Liver (tissue), 7 donors: ENCODE measurements at regions not wholly inside any gene's neighbourhood (a gene's known extent, or its start where the extent isn't known, plus 50 kb on each side); places are given as distances from the start of the nearest gene placed in this dataset.

Experiments
- DNase-seq: peaks from one replicate; pipeline ENCODE4 v3.0.0-alpha.2; 2017; ENCODE audit warnings: low spot score
- H3K27ac ChIP-seq, 2 donors: one replicate each; pipeline ENCODE4 v1.7.0; 2013; ENCODE audit warnings: inconsistent platforms in 2 of 2, low read length in 2 of 2, control low read depth in 1 of 2, low read depth in 1 of 2, mild to moderate bottlenecking in 1 of 2
- H3K27me3 ChIP-seq, 4 donors: one replicate each; pipeline versions ENCODE4 v1.6.1 to v1.7.0; 2013; ENCODE audit warnings: low read length in 3 of 4, inconsistent platforms in 1 of 4, mild to moderate bottlenecking in 1 of 4, moderate library complexity in 1 of 4; ENCODE audit not compliant: control insufficient read depth in 4 of 4, insufficient read depth in 4 of 4
- H3K36me3 ChIP-seq, 4 donors: one replicate each; pipeline versions ENCODE4 v1.6.1 to v1.7.0; 2013; ENCODE audit warnings: low read length in 3 of 4, mild to moderate bottlenecking in 3 of 4, low read depth in 1 of 4, moderate library complexity in 1 of 4; ENCODE audit not compliant: control insufficient read depth in 4 of 4, insufficient read depth in 3 of 4
- H3K4me1 ChIP-seq, 4 donors: one replicate each; pipeline versions ENCODE4 v1.6.1 to v1.7.0; 2013; ENCODE audit warnings: low read length in 3 of 4, mild to moderate bottlenecking in 3 of 4, moderate library complexity in 1 of 4; ENCODE audit not compliant: control insufficient read depth in 4 of 4, insufficient read depth in 4 of 4
- H3K4me3 ChIP-seq, 3 donors: one replicate each; pipeline versions ENCODE4 v1.6.1 to v1.7.0; 2013; ENCODE audit warnings: low read length in 3 of 3, control low read depth in 1 of 3, low read depth in 1 of 3, mild to moderate bottlenecking in 1 of 3
- H3K9ac ChIP-seq, 2 donors: one replicate each; pipeline ENCODE4 v1.7.0; 2013; ENCODE audit warnings: low read length in 2 of 2, mild to moderate bottlenecking in 2 of 2, moderate library complexity in 2 of 2, control low read depth in 1 of 2, low read depth in 1 of 2
- H3K9me3 ChIP-seq, 4 donors: one replicate each; pipeline versions ENCODE4 v1.6.1 to v1.7.0; 2013; ENCODE audit warnings: low read length in 3 of 4; ENCODE audit not compliant: control insufficient read depth in 4 of 4
- EGR1 ChIP-seq, 2 donors: IDR thresholded peaks; 2 replicates each; pipeline ENCODE4 v1.6.1; 2016 to 2018; ENCODE audit warnings: antibody characterized with exemption in 2 of 2, low read depth in 2 of 2
- FOXA1 ChIP-seq: IDR thresholded peaks from 2 replicates; pipeline ENCODE4 v1.6.1; 2016; ENCODE audit warnings: antibody characterized with exemption
- FOXA2 ChIP-seq: IDR thresholded peaks from 2 replicates; pipeline ENCODE4 v1.6.1; 2016; ENCODE audit warnings: antibody characterized with exemption
- GABPA ChIP-seq, 2 donors: IDR thresholded peaks in 1 of 2; conservative IDR thresholded peaks in 1 of 2; 2 replicates each; pipeline ENCODE4 v1.6.1; 2016; ENCODE audit warnings: antibody characterized with exemption in 2 of 2, mild to moderate bottlenecking in 1 of 2, moderate library complexity in 1 of 2
- HNF4A ChIP-seq, 2 donors: conservative IDR thresholded peaks; 2 replicates each; pipeline ENCODE4 v1.6.1; 2016; ENCODE audit warnings: antibody characterized with exemption in 2 of 2, mild to moderate bottlenecking in 2 of 2
- HNF4G ChIP-seq: IDR thresholded peaks from 2 replicates; pipeline ENCODE4 v1.6.1; 2016; ENCODE audit warnings: antibody characterized with exemption
- JUND ChIP-seq, 2 donors: IDR thresholded peaks; 2 replicates each; pipeline ENCODE4 v1.6.1; 2016; ENCODE audit warnings: antibody characterized with exemption in 2 of 2
- NR2F2 ChIP-seq: IDR thresholded peaks from 2 replicates; pipeline ENCODE4 v1.6.1; 2016; ENCODE audit warnings: antibody characterized with exemption
- RAD21 ChIP-seq, 2 donors: IDR thresholded peaks; 2 replicates each; pipeline ENCODE4 v1.6.1; 2016; ENCODE audit warnings: antibody characterized with exemption in 2 of 2, mild to moderate bottlenecking in 2 of 2
- RXRA ChIP-seq, 2 donors: IDR thresholded peaks; 2 replicates each; pipeline ENCODE4 v1.6.1; 2017 to 2018; ENCODE audit warnings: antibody characterized with exemption in 2 of 2, mild to moderate bottlenecking in 1 of 2
- SP1 ChIP-seq: IDR thresholded peaks from 2 replicates; pipeline ENCODE4 v1.6.1; 2018; ENCODE audit warnings: antibody characterized with exemption, mild to moderate bottlenecking
- TAF1 ChIP-seq: conservative IDR thresholded peaks from 2 replicates; pipeline ENCODE4 v1.6.1; 2016; ENCODE audit warnings: antibody characterized with exemption, mild to moderate bottlenecking
- YY1 ChIP-seq: IDR thresholded peaks from 2 replicates; pipeline ENCODE4 v1.6.1; 2016; ENCODE audit warnings: antibody characterized with exemption, mild to moderate bottlenecking
- ZBTB33 ChIP-seq: IDR thresholded peaks from 2 replicates; pipeline ENCODE4 v1.6.1; 2016; ENCODE audit warnings: antibody characterized with exemption
- TF ChIP-seq, protein P1 (sequence below): IDR thresholded peaks from 2 replicates; pipeline ENCODE4 v1.6.1; 2016; ENCODE audit warnings: antibody characterized with exemption, mild to moderate bottlenecking
- TF ChIP-seq, protein P2 (sequence below): IDR thresholded peaks from 2 replicates; pipeline ENCODE4 v1.6.1; 2016; ENCODE audit warnings: antibody characterized with exemption
- TF ChIP-seq, protein P3 (sequence below): IDR thresholded peaks from 2 replicates; pipeline ENCODE4 v1.6.1; 2016; ENCODE audit warnings: antibody characterized with exemption
- TF ChIP-seq, protein P4 (sequence below): fragments of 150-350 bp; IDR thresholded peaks from 2 replicates; pipeline ENCODE4 v1.5.1; 2017; ENCODE audit warnings: improper control_type of control experiment, low read depth, low read length; ENCODE audit not compliant: missing input control
- donor health status: healthy.
- donor health status: healthy.
- donor health status: healthy.
- donor health status: healthy.

- TF ChIP-seq, protein P1, sequence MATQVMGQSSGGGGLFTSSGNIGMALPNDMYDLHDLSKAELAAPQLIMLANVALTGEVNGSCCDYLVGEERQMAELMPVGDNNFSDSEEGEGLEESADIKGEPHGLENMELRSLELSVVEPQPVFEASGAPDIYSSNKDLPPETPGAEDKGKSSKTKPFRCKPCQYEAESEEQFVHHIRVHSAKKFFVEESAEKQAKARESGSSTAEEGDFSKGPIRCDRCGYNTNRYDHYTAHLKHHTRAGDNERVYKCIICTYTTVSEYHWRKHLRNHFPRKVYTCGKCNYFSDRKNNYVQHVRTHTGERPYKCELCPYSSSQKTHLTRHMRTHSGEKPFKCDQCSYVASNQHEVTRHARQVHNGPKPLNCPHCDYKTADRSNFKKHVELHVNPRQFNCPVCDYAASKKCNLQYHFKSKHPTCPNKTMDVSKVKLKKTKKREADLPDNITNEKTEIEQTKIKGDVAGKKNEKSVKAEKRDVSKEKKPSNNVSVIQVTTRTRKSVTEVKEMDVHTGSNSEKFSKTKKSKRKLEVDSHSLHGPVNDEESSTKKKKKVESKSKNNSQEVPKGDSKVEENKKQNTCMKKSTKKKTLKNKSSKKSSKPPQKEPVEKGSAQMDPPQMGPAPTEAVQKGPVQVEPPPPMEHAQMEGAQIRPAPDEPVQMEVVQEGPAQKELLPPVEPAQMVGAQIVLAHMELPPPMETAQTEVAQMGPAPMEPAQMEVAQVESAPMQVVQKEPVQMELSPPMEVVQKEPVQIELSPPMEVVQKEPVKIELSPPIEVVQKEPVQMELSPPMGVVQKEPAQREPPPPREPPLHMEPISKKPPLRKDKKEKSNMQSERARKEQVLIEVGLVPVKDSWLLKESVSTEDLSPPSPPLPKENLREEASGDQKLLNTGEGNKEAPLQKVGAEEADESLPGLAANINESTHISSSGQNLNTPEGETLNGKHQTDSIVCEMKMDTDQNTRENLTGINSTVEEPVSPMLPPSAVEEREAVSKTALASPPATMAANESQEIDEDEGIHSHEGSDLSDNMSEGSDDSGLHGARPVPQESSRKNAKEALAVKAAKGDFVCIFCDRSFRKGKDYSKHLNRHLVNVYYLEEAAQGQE: no peak
Measured at GRCh38 chr4:160810941-160811340, 1352.9 kb downstream of the FSTL5 start (continued).

DNA sequence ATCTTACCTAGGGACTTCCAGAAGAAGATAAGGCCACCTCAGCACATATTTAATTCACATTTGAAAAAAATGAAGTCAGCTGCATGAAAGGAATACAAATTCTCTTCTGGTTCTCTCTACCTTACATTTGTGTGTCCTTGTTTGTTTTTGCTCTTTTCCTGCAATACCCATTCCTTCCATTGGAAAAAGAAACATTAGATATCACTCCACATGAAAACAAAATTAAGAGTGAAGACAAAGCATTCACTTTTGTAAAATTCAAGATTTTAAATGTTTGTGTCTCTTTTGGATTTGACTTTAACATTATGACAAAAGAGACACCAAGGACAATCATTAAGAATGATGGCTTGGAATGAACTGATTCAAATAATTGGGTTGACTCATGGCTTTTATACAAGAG lies 1351.8 kb downstream of the FSTL5 start:
- no peaks in the 10 kb centered on the region for H3K4me1 ChIP-seq
- H3K4me3 ChIP-seq: no peak overlapping the region
- no peaks in the 10 kb centered on the region for H3K9me3 ChIP-seq
- H3K27me3 ChIP-seq: no peaks in the 10 kb centered on the region
- H3K9ac ChIP-seq: no peak overlapping the region
- no peak overlapping the region for H3K27ac ChIP-seq
- TF ChIP-seq HNF4G: no peak
- TF ChIP-seq JUND (IDR thresholded peaks at IDR 0.05): no peak
- no peak for TF ChIP-seq GABPA (IDR thresholded peaks at IDR 0.05 in 1 of 2, conservative IDR thresholded peaks at IDR 0.05 in 1 of 2)
- TF ChIP-seq SP1: no peak
- no peaks in the 10 kb centered on the region for H3K36me3 ChIP-seq
- no peak for DNase-seq

DNA sequence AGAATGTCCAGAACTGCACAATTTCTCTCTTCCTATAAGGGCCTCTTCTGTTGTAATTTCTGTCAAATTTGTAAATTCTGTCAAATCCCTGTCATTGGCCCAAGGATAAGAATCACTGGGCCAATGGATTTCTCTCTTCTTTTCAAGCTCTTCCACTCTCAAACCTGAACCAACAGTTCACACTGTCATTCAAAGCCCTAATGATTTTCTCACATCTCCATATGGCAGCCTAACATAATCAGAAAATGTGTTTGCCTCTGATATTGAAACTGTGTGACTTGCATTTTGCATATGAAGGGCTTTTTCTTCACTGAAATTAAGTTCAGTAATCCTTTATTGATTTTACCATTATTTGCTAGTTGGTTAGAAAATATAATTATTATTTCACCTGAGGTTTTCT lies 1349.1 kb downstream of the FSTL5 start:
- Histone ChIP-seq H3K9ac (no peak overlapping the region), H3K27me3 (no peaks in the 10 kb centered on the region), H3K4me1 (no peaks in the 10 kb centered on the region), H3K4me3 (no peak overlapping the region), H3K9me3 (no peaks in the 10 kb centered on the region), H3K27ac (no peak overlapping the region), H3K36me3 (no peaks in the 10 kb centered on the region)
- DNase-seq: no peak
- TF ChIP-seq FOXA2 (no peak), JUND (IDR thresholded peaks at IDR 0.05) (no peak), RAD21 (IDR thresholded peaks at IDR 0.05) (no peak), EGR1 (IDR thresholded peaks at IDR 0.05; ENCODE audit: low read depth in 2 of 2) (no peak), FOXA1 (no peak), HNF4G (no peak), RXRA (IDR thresholded peaks at IDR 0.05) (no peak), NR2F2 (no peak), GABPA (IDR thresholded peaks at IDR 0.05 in 1 of 2, conservative IDR thresholded peaks at IDR 0.05 in 1 of 2) (no peak), YY1 (no peak), TAF1 (no peak), HNF4A (conservative IDR thresholded peaks at IDR 0.05) (no peak), SP1 (no peak), ZBTB33 (no peak)
- TF ChIP-seq, protein P2, sequence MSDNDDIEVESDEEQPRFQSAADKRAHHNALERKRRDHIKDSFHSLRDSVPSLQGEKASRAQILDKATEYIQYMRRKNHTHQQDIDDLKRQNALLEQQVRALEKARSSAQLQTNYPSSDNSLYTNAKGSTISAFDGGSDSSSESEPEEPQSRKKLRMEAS: no peak
- TF ChIP-seq, protein P1: no peak
- TF ChIP-seq, protein P3, sequence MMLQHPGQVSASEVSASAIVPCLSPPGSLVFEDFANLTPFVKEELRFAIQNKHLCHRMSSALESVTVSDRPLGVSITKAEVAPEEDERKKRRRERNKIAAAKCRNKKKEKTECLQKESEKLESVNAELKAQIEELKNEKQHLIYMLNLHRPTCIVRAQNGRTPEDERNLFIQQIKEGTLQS: no peak
- TF ChIP-seq, protein P4, sequence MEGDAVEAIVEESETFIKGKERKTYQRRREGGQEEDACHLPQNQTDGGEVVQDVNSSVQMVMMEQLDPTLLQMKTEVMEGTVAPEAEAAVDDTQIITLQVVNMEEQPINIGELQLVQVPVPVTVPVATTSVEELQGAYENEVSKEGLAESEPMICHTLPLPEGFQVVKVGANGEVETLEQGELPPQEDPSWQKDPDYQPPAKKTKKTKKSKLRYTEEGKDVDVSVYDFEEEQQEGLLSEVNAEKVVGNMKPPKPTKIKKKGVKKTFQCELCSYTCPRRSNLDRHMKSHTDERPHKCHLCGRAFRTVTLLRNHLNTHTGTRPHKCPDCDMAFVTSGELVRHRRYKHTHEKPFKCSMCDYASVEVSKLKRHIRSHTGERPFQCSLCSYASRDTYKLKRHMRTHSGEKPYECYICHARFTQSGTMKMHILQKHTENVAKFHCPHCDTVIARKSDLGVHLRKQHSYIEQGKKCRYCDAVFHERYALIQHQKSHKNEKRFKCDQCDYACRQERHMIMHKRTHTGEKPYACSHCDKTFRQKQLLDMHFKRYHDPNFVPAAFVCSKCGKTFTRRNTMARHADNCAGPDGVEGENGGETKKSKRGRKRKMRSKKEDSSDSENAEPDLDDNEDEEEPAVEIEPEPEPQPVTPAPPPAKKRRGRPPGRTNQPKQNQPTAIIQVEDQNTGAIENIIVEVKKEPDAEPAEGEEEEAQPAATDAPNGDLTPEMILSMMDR: no peak
